Thyroid gland (tissue), 4 donors: ENCODE measurements at regions not wholly inside any gene's neighbourhood (a gene's known extent, or its start where the extent isn't known, plus 50 kb on each side); places are given as distances from the start of the nearest gene placed in this dataset.

Experiments
- CTCF ChIP-seq, 6 experiments: fragments of 200-600 bp in 3 of 6; fragments of 450-650 bp in 3 of 6; sonication (generic) in 3 of 6; IDR thresholded peaks; one replicate each; pipeline ENCODE4 v1.5.1; 2016 to 2019; ENCODE audit warnings: antibody characterized with exemption in 6 of 6, mild to moderate bottlenecking in 2 of 6, inconsistent platforms in 1 of 6, moderate library complexity in 1 of 6
- POLR2A ChIP-seq, 2 donors: fragments of 450-650 bp; IDR thresholded peaks; one replicate each; pipeline ENCODE4 v1.6.1; 2017; ENCODE audit warnings: antibody characterized with exemption in 2 of 2, mild to moderate bottlenecking in 2 of 2, moderate library complexity in 1 of 2

- TF ChIP-seq POLR2A (IDR thresholded peaks at IDR 0.05) (no peak), CTCF (IDR thresholded peaks at IDR 0.05) (no peak)
Observed at GRCh38 chrX:81979806-81980515, 778.1 kb downstream of the SH3BGRL start.
